ENCODE measurements at regions not wholly inside any gene's neighbourhood (a gene's known extent, or its start where the extent isn't known, plus 50 kb on each side); places are given as distances from the start of the nearest gene placed in this dataset.

DNA sequence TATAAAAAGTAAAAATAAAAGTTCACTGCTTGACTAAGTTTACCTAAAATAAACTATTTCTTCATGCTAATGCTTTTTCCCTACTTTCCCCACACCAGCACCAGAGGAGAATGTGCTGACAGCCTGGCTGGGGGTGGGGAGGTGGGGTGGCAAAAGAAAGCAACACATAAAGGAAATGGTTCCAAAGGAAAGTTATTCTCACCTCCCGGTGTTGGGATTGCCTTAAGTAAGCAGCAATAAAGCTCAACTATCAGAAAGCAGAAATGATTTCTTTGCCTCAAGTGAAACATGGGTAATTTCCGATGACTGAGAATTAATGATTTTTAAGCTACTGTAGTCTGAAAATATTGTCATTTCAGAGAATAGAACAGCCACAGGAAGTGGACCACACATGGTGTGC is 84.5 kb upstream of the DKK2 start:
- TF ChIP-seq, protein P1, sequence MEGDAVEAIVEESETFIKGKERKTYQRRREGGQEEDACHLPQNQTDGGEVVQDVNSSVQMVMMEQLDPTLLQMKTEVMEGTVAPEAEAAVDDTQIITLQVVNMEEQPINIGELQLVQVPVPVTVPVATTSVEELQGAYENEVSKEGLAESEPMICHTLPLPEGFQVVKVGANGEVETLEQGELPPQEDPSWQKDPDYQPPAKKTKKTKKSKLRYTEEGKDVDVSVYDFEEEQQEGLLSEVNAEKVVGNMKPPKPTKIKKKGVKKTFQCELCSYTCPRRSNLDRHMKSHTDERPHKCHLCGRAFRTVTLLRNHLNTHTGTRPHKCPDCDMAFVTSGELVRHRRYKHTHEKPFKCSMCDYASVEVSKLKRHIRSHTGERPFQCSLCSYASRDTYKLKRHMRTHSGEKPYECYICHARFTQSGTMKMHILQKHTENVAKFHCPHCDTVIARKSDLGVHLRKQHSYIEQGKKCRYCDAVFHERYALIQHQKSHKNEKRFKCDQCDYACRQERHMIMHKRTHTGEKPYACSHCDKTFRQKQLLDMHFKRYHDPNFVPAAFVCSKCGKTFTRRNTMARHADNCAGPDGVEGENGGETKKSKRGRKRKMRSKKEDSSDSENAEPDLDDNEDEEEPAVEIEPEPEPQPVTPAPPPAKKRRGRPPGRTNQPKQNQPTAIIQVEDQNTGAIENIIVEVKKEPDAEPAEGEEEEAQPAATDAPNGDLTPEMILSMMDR (conservative IDR thresholded peaks at IDR 0.05), result no peak
- no peak for TF ChIP-seq EZH2 (IDR thresholded peaks at IDR 0.05; ENCODE audit: low read depth)
